A549 (cell line): ENCODE measurements at regions not wholly inside any gene's neighbourhood (a gene's known extent, or its start where the extent isn't known, plus 50 kb on each side); places are given as distances from the start of the nearest gene placed in this dataset.

Experiments used
- ATAC-seq, 2 experiments: fragments of 200-7000 bp in 1 of 2; fragments of >200 bp in 1 of 2; cut with Nextera tagmentation in 1 of 2; cut with Tn5 transposase in 1 of 2; 3 replicates each; pipeline versions ENCODE4 v1.8.0 to v1.9.1; 2018 to 2020; ENCODE audit warnings: mild to moderate bottlenecking in 1 of 2, moderate library complexity in 1 of 2
- CTCF ChIA-PET: fragments of 300-600 bp; sonication (Branson Sonifier 250); formaldehyde crosslinking; extraction: SDS; loops from one replicate; lab custom pipeline; 2021; ENCODE audit warnings: antibody characterized with exemption, inconsistent platforms; lab: Yijun Ruan, JAX
- POLR2A ChIA-PET: fragments of 350-600 bp; formaldehyde crosslinking; extraction: SDS; loops from one replicate; lab custom pipeline; 2021; ENCODE audit warnings: antibody characterized with exemption, inconsistent platforms; lab: Yijun Ruan, JAX
- DNase-seq, 2 experiments: peaks; one replicate each; pipeline versions ENCODE4 v3.0.0 to v3.0.0-alpha.2; 2011 to 2016; ENCODE audit warnings: low read depth in 1 of 2, low spot score in 1 of 2
- FAIRE-seq: peaks from 2 replicates; lab custom pipeline; 2011; peaks lifted over from hg19 to GRCh38; lab: Jason Lieb, UNC
- H3K27ac ChIP-seq, 2 experiments: fragments of >200 bp; sonication (Bioruptor Twin); formaldehyde crosslinking; 3 replicates each; pipeline ENCODE4 v1.5.1; 2016 to 2017
- H3K4me1 ChIP-seq: fragments of >200 bp; sonication (Bioruptor Twin); formaldehyde crosslinking; 3 replicates; pipeline ENCODE4 v1.6.1; 2016
- H3K4me2 ChIP-seq: fragments of >200 bp; sonication (Bioruptor Twin); formaldehyde crosslinking; 3 replicates; pipeline ENCODE4 v1.6.1; 2016
- H3K4me3 ChIP-seq: fragments of >200 bp; sonication (Bioruptor Twin); formaldehyde crosslinking; 3 replicates; pipeline ENCODE4 v1.5.1; 2016
- H3K9me3 ChIP-seq: fragments of >200 bp; sonication (Bioruptor Twin); formaldehyde crosslinking; 3 replicates; pipeline ENCODE4 v1.6.1; 2016
- CEBPB ChIP-seq, 2 experiments: fragments of >200 bp in 1 of 2; sonication (Bioruptor Twin) in 1 of 2; formaldehyde crosslinking in 1 of 2; IDR thresholded peaks; 2 replicates each; pipeline ENCODE4 v1.6.1; 2012 to 2016
- CHD4 ChIP-seq: fragments of 200-600 bp; sonication (generic); IDR thresholded peaks from 2 replicates; pipeline ENCODE4 v1.6.1; 2016; ENCODE audit warnings: antibody characterized with exemption, mild to moderate bottlenecking, borderline replicate concordance
- EP300 ChIP-seq, 2 experiments: fragments of >200 bp; sonication (Bioruptor Twin); formaldehyde crosslinking; IDR thresholded peaks; 2 replicates in 1 of 2; 3 replicates in 1 of 2; pipeline ENCODE4 v1.6.1; 2016 to 2017
- ESRRA ChIP-seq: fragments of 150-350 bp; IDR thresholded peaks from 2 replicates; pipeline ENCODE4 v1.6.1; 2014; ENCODE audit warnings: mild to moderate bottlenecking, low read length, borderline replicate concordance
- FOXS1 ChIP-seq: fragments of 250-450 bp; sonication (Bioruptor Pico); IDR thresholded peaks from 2 replicates; pipeline ENCODE4 v1.5.0; 2020; ENCODE audit warnings: mild to moderate bottlenecking, moderate library complexity
- GATA3 ChIP-seq: IDR thresholded peaks from 2 replicates; pipeline ENCODE4 v1.6.1; 2012; ENCODE audit warnings: borderline replicate concordance
- HDAC2 ChIP-seq: fragments of 200-600 bp; sonication (generic); IDR thresholded peaks from 2 replicates; pipeline ENCODE4 v1.6.1; 2016
- HOXA7 ChIP-seq: fragments of 250-450 bp; sonication (Bioruptor Pico); IDR thresholded peaks from 2 replicates; pipeline ENCODE4 v1.5.0; 2020; ENCODE audit warnings: mild to moderate bottlenecking, moderate library complexity
- HOXB5 ChIP-seq: fragments of 250-450 bp; sonication (Bioruptor Pico); IDR thresholded peaks from 2 replicates; pipeline ENCODE4 v1.5.0; 2020; ENCODE audit warnings: mild to moderate bottlenecking, moderate library complexity
- JUN ChIP-seq, 2 experiments: fragments of >200 bp; sonication (Bioruptor Twin); formaldehyde crosslinking; IDR thresholded peaks; 2 replicates in 1 of 2; 3 replicates in 1 of 2; pipeline ENCODE4 v1.6.1; 2016 to 2017
- KDM5A ChIP-seq: fragments of 200-600 bp; sonication (generic); IDR thresholded peaks from 2 replicates; pipeline ENCODE4 v1.6.1; 2016; ENCODE audit warnings: antibody characterized with exemption, mild to moderate bottlenecking
- MYC ChIP-seq: IDR thresholded peaks from 2 replicates; pipeline ENCODE4 v1.6.1; 2012; ENCODE audit warnings: mild to moderate bottlenecking, inconsistent platforms, low read length, improper control_type of control experiment, borderline replicate concordance
- NFE2L2 ChIP-seq: fragments of 150-350 bp; conservative IDR thresholded peaks from 2 replicates; pipeline ENCODE4 v1.6.1; 2014; ENCODE audit warnings: low read length
- PHF8 ChIP-seq: fragments of 200-600 bp; sonication (generic); IDR thresholded peaks from 2 replicates; pipeline ENCODE4 v1.6.1; 2016; ENCODE audit warnings: low read depth, mild to moderate bottlenecking, antibody characterized with exemption, moderate library complexity, borderline replicate concordance
- POLR2A ChIP-seq: IDR thresholded peaks from 2 replicates; pipeline ENCODE4 v1.6.1; 2012; ENCODE audit warnings: mild to moderate bottlenecking, low read length
- RAD21 ChIP-seq, 2 experiments: fragments of >200 bp in 1 of 2; sonication (Bioruptor Twin) in 1 of 2; formaldehyde crosslinking in 1 of 2; IDR thresholded peaks in 1 of 2; conservative IDR thresholded peaks in 1 of 2; 2 replicates in 1 of 2; 3 replicates in 1 of 2; pipeline ENCODE4 v1.6.1; 2012 to 2018; ENCODE audit warnings: inconsistent platforms in 1 of 2
- SMC3 ChIP-seq: fragments of >200 bp; sonication (Bioruptor Twin); formaldehyde crosslinking; IDR thresholded peaks from 3 replicates; pipeline ENCODE4 v1.6.1; 2018; ENCODE audit warnings: inconsistent platforms
- ZNF302 ChIP-seq: fragments of 250-450 bp; sonication (Bioruptor Pico); IDR thresholded peaks from 2 replicates; pipeline ENCODE4 v1.9.0; 2021; ENCODE audit warnings: inconsistent platforms, mild to moderate bottlenecking, moderate library complexity
- ZSCAN20 ChIP-seq: fragments of 250-450 bp; sonication (Bioruptor Pico); IDR thresholded peaks from 2 replicates; pipeline ENCODE4 v1.8.0; 2022; ENCODE audit warnings: mild to moderate bottlenecking, moderate library complexity
- WGBS: methylation state at CpG from one replicate; pipeline ENCODE4 v1.1.6; 2017; ENCODE audit errors: missing lambda C conversion rate; 5-methylcytosine and 5-hydroxymethylcytosine counted together
- TF ChIP-seq, protein P1 (sequence below): fragments of 250-450 bp; sonication (Bioruptor Pico); IDR thresholded peaks from 2 replicates; pipeline ENCODE4 v1.5.0; 2021; ENCODE audit warnings: mild to moderate bottlenecking, moderate library complexity, borderline replicate concordance
- TF ChIP-seq, protein P2 (sequence below): fragments of 450-650 bp; IDR thresholded peaks from 2 replicates; pipeline ENCODE4 v1.6.1; 2014; ENCODE audit warnings: antibody characterized with exemption
- TF ChIP-seq, protein P3 (sequence below): fragments of >200 bp; sonication (Bioruptor Twin); formaldehyde crosslinking; IDR thresholded peaks from 3 replicates; pipeline ENCODE4 v1.6.1; 2016
- TF ChIP-seq, protein P4 (sequence below): fragments of >200 bp; sonication (Bioruptor Twin); formaldehyde crosslinking; IDR thresholded peaks from 2 replicates; pipeline ENCODE4 v1.6.1; 2016
- TF ChIP-seq, protein P5 (sequence below): fragments of 250-450 bp; sonication (Bioruptor Pico); IDR thresholded peaks from 2 replicates; pipeline ENCODE4 v1.5.0; 2020; ENCODE audit warnings: low read depth, mild to moderate bottlenecking, moderate library complexity

DNA sequence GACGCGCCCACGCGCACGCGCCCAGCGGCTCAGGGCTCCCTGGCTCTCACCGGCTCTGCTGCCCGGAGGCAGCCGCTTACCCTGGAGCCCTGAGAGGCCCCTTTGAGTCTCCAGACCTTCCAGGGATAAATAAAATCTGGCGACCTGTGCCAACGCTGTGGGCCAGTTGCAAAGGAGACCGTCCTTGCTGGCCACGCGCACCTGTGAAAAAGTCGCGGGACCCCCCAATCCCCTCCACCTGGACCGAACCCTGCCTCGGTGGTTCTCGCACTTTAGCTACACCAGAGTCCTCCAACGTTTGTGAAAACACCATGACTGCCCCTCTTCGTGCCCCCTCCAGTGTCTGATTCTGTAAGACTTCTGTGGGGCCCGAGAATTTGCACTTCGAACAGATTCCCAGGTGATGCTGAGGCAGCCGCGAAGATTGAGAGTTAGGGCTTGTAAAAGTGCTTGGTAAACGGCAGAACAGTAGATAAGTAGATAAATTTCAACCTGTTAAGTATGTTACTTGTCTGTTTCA is 102.4 kb upstream of the SVIL start:
- ATAC-seq (no peak; a peak in 2 of 6 replicates), DNase-seq (no peak), FAIRE-seq (no peak)
- H3K4me1 ChIP-seq = peaks cover 12% of the 10 kb centered on the region; the same call in 2 of the 3 replicates
- H3K4me3 ChIP-seq = peak overlapping the region; percentile 89
- POLR2A ChIA-PET = no interaction called here
- H3K9me3 ChIP-seq = no peaks in the 10 kb centered on the region
- CTCF ChIA-PET = interaction anchor here (0.9 to 2.8 kb wide), 13 partner anchors 16 to 243 kb away, joined by 3 to 16 read pairs (median 7); no protein-coding TSS in a partner anchor
- WGBS = 64% methylated on average over 19 of the region's 27 CpGs
- H3K4me2 ChIP-seq = peak overlapping the region; percentile 82
- peak overlapping the region; percentile 91 to 97 for H3K27ac ChIP-seq
- no peak for TF ChIP-seq GATA3
- TF ChIP-seq, protein P1, sequence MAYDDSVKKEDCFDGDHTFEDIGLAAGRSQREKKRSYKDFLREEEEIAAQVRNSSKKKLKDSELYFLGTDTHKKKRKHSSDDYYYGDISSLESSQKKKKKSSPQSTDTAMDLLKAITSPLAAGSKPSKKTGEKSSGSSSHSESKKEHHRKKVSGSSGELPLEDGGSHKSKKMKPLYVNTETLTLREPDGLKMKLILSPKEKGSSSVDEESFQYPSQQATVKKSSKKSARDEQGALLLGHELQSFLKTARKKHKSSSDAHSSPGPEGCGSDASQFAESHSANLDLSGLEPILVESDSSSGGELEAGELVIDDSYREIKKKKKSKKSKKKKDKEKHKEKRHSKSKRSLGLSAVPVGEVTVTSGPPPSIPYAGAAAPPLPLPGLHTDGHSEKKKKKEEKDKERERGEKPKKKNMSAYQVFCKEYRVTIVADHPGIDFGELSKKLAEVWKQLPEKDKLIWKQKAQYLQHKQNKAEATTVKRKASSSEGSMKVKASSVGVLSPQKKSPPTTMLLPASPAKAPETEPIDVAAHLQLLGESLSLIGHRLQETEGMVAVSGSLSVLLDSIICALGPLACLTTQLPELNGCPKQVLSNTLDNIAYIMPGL (CRISPR knock-in tag) = no peak
- TF ChIP-seq HDAC2 = no peak
- no peak for TF ChIP-seq FOXS1 (CRISPR knock-in tag)
- no peak for TF ChIP-seq HOXA7 (CRISPR knock-in tag)
- TF ChIP-seq ESRRA = no peak
- no peak for TF ChIP-seq KDM5A
- TF ChIP-seq PHF8 = no peak
- TF ChIP-seq POLR2A = no peak; the same call in 1 of the 2 replicates
- TF ChIP-seq CEBPB (IDR thresholded peaks at IDR 0.05) = no peak
- TF ChIP-seq NFE2L2 = no peak

DNA sequence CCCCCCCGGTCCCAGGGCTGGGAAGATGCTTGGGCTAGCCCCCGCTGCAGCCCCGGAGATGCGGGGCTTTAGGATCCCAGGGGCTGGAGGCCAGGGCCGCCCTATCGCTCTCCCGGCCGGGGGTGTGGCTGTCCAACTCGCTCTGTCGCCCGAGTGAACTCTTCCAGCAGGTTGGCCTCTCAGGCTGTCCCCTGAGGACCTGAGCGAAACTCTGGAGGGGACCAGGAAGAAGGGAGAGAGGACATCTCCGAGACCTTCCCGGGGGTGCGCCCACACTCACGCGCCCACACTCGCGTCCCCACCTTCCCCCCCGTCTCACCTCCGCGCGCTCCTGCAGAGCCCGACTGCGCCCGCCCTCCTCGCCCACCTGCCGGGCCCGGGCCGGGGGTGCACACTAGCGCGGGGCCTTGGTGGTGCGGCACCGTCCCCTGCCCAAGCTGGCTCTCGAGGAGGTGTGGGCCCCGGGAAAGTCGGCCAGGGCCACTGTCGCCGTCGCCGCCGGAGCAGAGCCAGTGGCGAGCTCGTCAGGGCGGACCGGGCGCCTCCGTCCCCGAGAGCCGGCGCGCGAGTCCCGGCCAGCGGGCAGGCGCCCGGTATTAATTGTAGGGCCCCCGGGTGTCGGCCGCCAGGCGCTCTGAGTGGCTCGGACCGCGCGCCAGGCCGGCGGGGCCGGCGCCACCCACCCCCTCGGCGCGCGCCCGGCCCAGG is 101.7 kb upstream of the SVIL start:
- Histone ChIP-seq H3K27ac (peak overlapping the region; percentile 91 to 97), H3K4me3 (peak overlapping the region; percentile 89)
- peak; percentile 72 to 74 for ATAC-seq
- DNase-seq = peak; percentile 53 to 81
- POLR2A ChIA-PET = interaction anchor here (0.6 to 1.5 kb wide), 3 partner anchors 22 to 612 kb away, joined by 3 to 5 read pairs (median 4); partner anchors contain the start of gene MTPAP
- TF ChIP-seq SMC3 = peak; percentile 17; the same call in 1 of the 3 replicates
- TF ChIP-seq RAD21 (conservative IDR thresholded peaks at IDR 0.05 in 1 of 2, IDR thresholded peaks at IDR 0.05 in 1 of 2) = 0 out of 5 replicates have a peak, but pooled peaks of 1 of the 2 experiments have one; percentile 1
- peak; percentile 16; the same call in 1 of the 2 replicates for TF ChIP-seq POLR2A
- TF ChIP-seq PHF8 = peak; percentile 59
- no peak for TF ChIP-seq EP300 (IDR thresholded peaks at IDR 0.05)
- 0 out of 2 replicates have a peak, but pooled peaks have one; percentile 7 for TF ChIP-seq KDM5A
- TF ChIP-seq CHD4 = no peak
- 0 out of 5 replicates have a peak, but pooled peaks of 1 of the 2 experiments have one; percentile 17 for TF ChIP-seq JUN (IDR thresholded peaks at IDR 0.05)
- TF ChIP-seq MYC = no peak
- TF ChIP-seq, all 56 proteins: peak for 6
- Histone ChIP-seq H3K4me2 (peak overlapping the region; percentile 82), H3K9me3 (no peaks in the 10 kb centered on the region), H3K4me1 (peaks cover 12% of the 10 kb centered on the region; the same call in 2 of the 3 replicates)
- no peak for FAIRE-seq
- WGBS = 2% methylated on average over 12 of the region's 74 CpGs
- CTCF ChIA-PET = interaction anchor here (0.6 to 2.8 kb wide), 42 partner anchors 8 to 305 kb away, joined by 3 to 17 read pairs (median 4); no protein-coding TSS in a partner anchor

DNA sequence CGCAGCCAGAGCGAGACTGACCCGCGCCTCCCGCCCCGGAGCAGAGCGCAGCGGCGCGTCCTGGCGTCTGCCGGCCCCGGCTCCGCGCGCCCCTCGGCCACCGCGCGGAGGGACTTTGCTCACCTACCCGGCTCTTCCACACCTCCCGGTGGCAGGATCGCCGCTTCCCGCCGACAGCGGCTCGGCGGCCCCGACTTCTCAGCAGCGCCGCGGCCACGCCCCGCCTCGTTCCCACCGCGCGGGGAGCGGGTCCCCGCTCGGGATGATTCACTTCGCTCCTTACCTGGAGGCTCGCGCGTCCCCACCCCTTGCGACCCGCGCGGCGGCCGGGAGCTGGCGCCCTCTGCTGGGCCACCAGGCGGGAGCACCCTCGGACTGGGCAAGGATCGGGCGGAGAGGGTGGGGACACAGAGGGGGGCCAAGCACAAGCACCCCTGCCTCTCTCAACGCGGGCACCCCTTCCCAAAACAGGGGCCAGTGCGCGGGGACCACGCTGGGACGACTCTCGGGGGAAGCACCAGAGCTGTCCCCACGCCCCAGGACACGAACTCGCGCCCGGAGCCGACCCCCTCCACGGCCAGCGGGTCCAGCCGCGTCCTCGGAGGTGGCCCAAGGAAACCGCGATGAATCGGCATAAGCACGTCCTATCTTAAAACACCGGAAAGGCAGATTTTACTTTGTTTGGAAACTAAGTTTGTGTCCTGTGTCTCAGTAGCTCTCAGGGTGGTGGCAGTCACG is 101.0 kb upstream of the SVIL start:
- DNase-seq (peak; percentile 89 to 95), ATAC-seq (peak; percentile 80 to 94), FAIRE-seq (no peak)
- peak overlapping the region; percentile 82 for H3K4me2 ChIP-seq
- H3K4me3 ChIP-seq = peak overlapping the region; percentile 89
- H3K27ac ChIP-seq = peak overlapping the region; percentile 91 to 97
- peaks cover 12% of the 10 kb centered on the region; the same call in 2 of the 3 replicates for H3K4me1 ChIP-seq
- no peaks in the 10 kb centered on the region for H3K9me3 ChIP-seq
- under 1% methylated on average over 29 of the region's 81 CpGs for WGBS
- ChIA-PET CTCF (interaction anchor here (0.6 to 2.8 kb wide), 46 partner anchors 9 to 306 kb away, joined by 3 to 17 read pairs (median 4); no protein-coding TSS in a partner anchor), POLR2A (interaction anchor here (1.0 to 1.5 kb wide), 2 partner anchors 22 to 75 kb away, joined by 3 to 5 read pairs; no protein-coding TSS in a partner anchor)
- TF ChIP-seq, protein P2, sequence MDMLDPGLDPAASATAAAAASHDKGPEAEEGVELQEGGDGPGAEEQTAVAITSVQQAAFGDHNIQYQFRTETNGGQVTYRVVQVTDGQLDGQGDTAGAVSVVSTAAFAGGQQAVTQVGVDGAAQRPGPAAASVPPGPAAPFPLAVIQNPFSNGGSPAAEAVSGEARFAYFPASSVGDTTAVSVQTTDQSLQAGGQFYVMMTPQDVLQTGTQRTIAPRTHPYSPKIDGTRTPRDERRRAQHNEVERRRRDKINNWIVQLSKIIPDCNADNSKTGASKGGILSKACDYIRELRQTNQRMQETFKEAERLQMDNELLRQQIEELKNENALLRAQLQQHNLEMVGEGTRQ = no peak
- no peak for TF ChIP-seq HOXA7 (CRISPR knock-in tag)
- TF ChIP-seq, protein P3, sequence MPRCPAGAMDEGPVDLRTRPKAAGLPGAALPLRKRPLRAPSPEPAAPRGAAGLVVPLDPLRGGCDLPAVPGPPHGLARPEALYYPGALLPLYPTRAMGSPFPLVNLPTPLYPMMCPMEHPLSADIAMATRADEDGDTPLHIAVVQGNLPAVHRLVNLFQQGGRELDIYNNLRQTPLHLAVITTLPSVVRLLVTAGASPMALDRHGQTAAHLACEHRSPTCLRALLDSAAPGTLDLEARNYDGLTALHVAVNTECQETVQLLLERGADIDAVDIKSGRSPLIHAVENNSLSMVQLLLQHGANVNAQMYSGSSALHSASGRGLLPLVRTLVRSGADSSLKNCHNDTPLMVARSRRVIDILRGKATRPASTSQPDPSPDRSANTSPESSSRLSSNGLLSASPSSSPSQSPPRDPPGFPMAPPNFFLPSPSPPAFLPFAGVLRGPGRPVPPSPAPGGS = peak; percentile 35; the same call in 1 of the 3 replicates
- TF ChIP-seq, protein P4, sequence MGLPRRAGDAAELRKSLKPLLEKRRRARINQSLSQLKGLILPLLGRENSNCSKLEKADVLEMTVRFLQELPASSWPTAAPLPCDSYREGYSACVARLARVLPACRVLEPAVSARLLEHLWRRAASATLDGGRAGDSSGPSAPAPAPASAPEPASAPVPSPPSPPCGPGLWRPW = no peak
- TF ChIP-seq ZSCAN20 (CRISPR knock-in tag) = no peak
- TF ChIP-seq RAD21 (conservative IDR thresholded peaks at IDR 0.05 in 1 of 2, IDR thresholded peaks at IDR 0.05 in 1 of 2) = peak; percentile 76 to 92
- TF ChIP-seq, protein P5, sequence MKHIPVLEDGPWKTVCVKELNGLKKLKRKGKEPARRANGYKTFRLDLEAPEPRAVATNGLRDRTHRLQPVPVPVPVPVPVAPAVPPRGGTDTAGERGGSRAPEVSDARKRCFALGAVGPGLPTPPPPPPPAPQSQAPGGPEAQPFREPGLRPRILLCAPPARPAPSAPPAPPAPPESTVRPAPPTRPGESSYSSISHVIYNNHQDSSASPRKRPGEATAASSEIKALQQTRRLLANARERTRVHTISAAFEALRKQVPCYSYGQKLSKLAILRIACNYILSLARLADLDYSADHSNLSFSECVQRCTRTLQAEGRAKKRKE (CRISPR knock-in tag) = no peak
- TF ChIP-seq HOXB5 (CRISPR knock-in tag) = no peak
- 0 out of 2 replicates have a peak, but pooled peaks have one; percentile 27 for TF ChIP-seq HDAC2
- no peak for TF ChIP-seq ZNF302 (CRISPR knock-in tag)
